Lung (tissue), 11 donors: ENCODE measurements at regions not wholly inside any gene's neighbourhood (a gene's known extent, or its start where the extent isn't known, plus 50 kb on each side); places are given as distances from the start of the nearest gene placed in this dataset.
A peak's percentile ranks its signal among the peaks of the same experiment; 100 is the strongest.

ENCODE experiments used
- ATAC-seq: fragments of 200-7000 bp; cut with Tn5 transposase; one replicate; pipeline ENCODE4 v1.9.1; 2020; ENCODE audit warnings: moderate number of reproducible peaks; ENCODE audit not compliant: insufficient read depth, low FRiP score
- DNase-seq, 3 donors: peaks; one replicate each; pipeline ENCODE4 v3.0.0-alpha.2; 2013 to 2017
- H3K27ac ChIP-seq, 2 donors: one replicate each; pipeline ENCODE4 v1.5.1; 2013; ENCODE audit warnings: mild to moderate bottlenecking in 2 of 2, moderate library complexity in 2 of 2, control low read depth in 1 of 2, inconsistent platforms in 1 of 2, low read depth in 1 of 2, low read length in 1 of 2
- H3K27me3 ChIP-seq, 3 donors: one replicate each; pipeline ENCODE4 v1.5.1; 2013; ENCODE audit warnings: low read length in 2 of 3; ENCODE audit not compliant: control insufficient read depth in 3 of 3, insufficient read depth in 3 of 3
- H3K36me3 ChIP-seq, 4 donors: one replicate each; pipeline ENCODE4 v1.5.1; 2013; ENCODE audit warnings: low read length in 4 of 4, mild to moderate bottlenecking in 1 of 4, moderate library complexity in 1 of 4; ENCODE audit not compliant: control insufficient read depth in 4 of 4, insufficient read depth in 4 of 4
- H3K4me1 ChIP-seq, 5 donors: one replicate each; pipeline ENCODE4 v1.5.1; 2013; ENCODE audit warnings: low read length in 5 of 5, mild to moderate bottlenecking in 2 of 5, moderate library complexity in 1 of 5; ENCODE audit not compliant: control insufficient read depth in 5 of 5, insufficient read depth in 5 of 5
- H3K4me3 ChIP-seq: one replicate; pipeline ENCODE4 v1.5.1; 2013; ENCODE audit warnings: mild to moderate bottlenecking, control low read depth, moderate library complexity
- H3K9ac ChIP-seq, 2 donors: one replicate each; pipeline ENCODE4 v1.5.1; 2013; ENCODE audit warnings: low read length in 2 of 2, control low read depth in 1 of 2; ENCODE audit not compliant: insufficient read depth in 1 of 2
- H3K9me3 ChIP-seq, 4 donors: one replicate each; pipeline ENCODE4 v1.5.1; 2013; ENCODE audit warnings: low read length in 3 of 4, mild to moderate bottlenecking in 1 of 4, moderate library complexity in 1 of 4; ENCODE audit not compliant: control insufficient read depth in 4 of 4, insufficient read depth in 3 of 4
- WGBS, 2 donors: extraction: QIAGEN DNeasy Blood & Tissue Kit; methylation state at CpG; one replicate each; pipeline ENCODE4 v1.1.7; 2013; 5-methylcytosine and 5-hydroxymethylcytosine counted together
- TF ChIP-seq, protein P1 (sequence below): IDR thresholded peaks from 2 replicates; pipeline ENCODE4 v1.5.1; 2012; ENCODE audit warnings: mild to moderate bottlenecking; ENCODE audit errors: control extremely low read depth, extremely low read depth
- donor health status: control.
- donor health status: control.
- donor health status: Bipolar disorder and iron deficiency.
- donor health status: healthy.
- donor health status: DM: yes; HTN: yes; CAD: no.

DNA sequence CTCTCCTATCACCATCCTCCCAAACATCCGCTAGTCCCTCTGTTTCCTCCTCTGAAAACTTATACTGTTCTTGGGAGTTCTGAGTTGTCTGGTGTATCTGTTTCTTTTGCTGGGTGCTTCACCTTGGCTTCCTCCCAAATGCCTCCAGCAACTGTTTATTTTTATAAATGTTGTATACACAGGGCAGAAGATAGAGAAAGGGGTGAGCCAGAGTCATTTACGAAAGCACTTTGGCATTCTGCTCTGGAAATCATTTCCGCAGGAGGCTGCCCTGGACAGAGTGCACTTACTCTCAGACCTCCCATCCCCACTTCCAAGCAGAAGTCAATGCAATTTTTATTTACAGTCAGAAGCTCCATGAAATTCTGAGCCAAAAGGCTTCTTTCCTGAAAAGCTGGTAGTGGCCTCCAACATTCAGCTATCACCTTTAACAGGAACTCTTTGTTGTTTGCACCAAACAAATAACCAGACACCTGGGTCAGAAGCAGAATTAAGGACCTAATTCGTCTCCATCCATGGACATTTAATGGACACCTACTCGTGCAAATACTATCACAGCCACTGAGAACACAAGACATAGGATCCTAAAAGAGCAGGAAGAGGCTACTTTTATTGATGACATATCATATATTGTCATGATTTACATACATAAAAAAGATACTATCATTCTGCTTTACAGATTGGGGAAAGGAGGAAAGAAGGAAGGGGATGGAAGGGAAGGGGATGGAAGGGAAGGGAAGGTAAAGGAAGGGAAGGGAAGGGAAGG is 229.5 kb upstream of the PAPPA start:
- ATAC-seq, result peak; percentile 34
- DNase-seq, result peak; percentile 75 to 93 (median 92)

DNA sequence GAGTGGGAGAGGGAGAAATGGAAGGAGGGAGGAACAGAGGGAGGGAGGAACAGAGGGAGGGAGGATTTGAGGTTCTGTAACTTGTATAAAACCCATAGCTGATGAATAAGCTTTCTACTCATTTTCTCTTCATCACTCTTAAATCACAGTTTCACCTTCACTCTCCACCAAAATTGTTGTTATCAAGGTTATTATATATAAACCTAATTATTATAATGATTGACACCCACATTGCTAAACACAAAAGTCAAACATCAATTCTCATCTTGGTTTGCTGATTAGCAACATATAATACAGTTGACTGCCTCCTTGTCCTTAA is 229.0 kb upstream of the PAPPA start:
- TF ChIP-seq, protein P1, sequence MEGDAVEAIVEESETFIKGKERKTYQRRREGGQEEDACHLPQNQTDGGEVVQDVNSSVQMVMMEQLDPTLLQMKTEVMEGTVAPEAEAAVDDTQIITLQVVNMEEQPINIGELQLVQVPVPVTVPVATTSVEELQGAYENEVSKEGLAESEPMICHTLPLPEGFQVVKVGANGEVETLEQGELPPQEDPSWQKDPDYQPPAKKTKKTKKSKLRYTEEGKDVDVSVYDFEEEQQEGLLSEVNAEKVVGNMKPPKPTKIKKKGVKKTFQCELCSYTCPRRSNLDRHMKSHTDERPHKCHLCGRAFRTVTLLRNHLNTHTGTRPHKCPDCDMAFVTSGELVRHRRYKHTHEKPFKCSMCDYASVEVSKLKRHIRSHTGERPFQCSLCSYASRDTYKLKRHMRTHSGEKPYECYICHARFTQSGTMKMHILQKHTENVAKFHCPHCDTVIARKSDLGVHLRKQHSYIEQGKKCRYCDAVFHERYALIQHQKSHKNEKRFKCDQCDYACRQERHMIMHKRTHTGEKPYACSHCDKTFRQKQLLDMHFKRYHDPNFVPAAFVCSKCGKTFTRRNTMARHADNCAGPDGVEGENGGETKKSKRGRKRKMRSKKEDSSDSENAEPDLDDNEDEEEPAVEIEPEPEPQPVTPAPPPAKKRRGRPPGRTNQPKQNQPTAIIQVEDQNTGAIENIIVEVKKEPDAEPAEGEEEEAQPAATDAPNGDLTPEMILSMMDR, result no peak
- H3K9ac ChIP-seq, result no peak overlapping the region
- no peaks in the 10 kb centered on the region for H3K9me3 ChIP-seq
- peak overlapping the region in 1 of 2 donors; percentile 87 for H3K27ac ChIP-seq
- ATAC-seq (no peak), DNase-seq (no peak)
- H3K4me1 ChIP-seq, result peaks cover 0 to 14% (median 5%) of the 10 kb centered on the region in 5 donors
- H3K27me3 ChIP-seq, result no peaks in the 10 kb centered on the region
- no peaks in the 10 kb centered on the region for H3K36me3 ChIP-seq
- H3K4me3 ChIP-seq, result no peak overlapping the region

More for the DNA sequence above, 229.5 kb upstream of the PAPPA start:
- 61 to 62% methylated on average over 5 of the region's 5 CpGs for whole genome bisulfite sequencing, 2 donors
- Histone ChIP-seq H3K36me3 (no peaks in the 10 kb centered on the region), H3K4me1 (peaks cover 0 to 14% (median 5%) of the 10 kb centered on the region in 5 donors), H3K9ac (no peak overlapping the region), H3K4me3 (no peak overlapping the region), H3K27ac (peak overlapping the region in 1 of 2 donors; percentile 87), H3K27me3 (no peaks in the 10 kb centered on the region), H3K9me3 (no peaks in the 10 kb centered on the region)
- TF ChIP-seq, protein P1, result no peak

DNA sequence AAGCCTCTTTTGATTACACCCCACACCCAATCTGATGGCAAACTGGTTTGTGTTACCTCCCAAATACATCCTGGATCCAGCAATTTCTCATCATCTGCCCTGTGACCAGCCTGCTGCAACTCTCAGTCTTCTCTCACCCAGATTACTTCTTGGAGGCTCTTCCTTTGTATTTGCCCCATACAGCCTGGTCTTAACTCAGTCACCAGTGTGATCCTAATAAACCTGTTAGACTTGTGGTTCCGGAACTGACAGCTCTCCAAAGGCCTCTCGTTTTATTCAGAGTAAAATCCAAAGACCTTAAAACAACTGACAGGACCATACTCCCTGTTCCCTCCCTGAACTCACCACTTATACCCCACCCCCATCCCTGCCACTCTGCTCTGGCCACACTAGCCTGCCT is 228.2 kb upstream of the PAPPA start:
- 43 to 46% methylated on average over 2 of the region's 2 CpGs for WGBS, 2 donors
- no peak overlapping the region for H3K9ac ChIP-seq
- no peak overlapping the region for H3K27ac ChIP-seq
- TF ChIP-seq, protein P1, result no peak
- no peak overlapping the region for H3K4me3 ChIP-seq
- DNase-seq, result no peak
- ATAC-seq, result no peak
- H3K36me3 ChIP-seq, result no peaks in the 10 kb centered on the region
- no peaks in the 10 kb centered on the region for H3K27me3 ChIP-seq
- no peaks in the 10 kb centered on the region for H3K9me3 ChIP-seq
- peaks cover 0 to 14% (median 5%) of the 10 kb centered on the region in 5 donors for H3K4me1 ChIP-seq

DNA sequence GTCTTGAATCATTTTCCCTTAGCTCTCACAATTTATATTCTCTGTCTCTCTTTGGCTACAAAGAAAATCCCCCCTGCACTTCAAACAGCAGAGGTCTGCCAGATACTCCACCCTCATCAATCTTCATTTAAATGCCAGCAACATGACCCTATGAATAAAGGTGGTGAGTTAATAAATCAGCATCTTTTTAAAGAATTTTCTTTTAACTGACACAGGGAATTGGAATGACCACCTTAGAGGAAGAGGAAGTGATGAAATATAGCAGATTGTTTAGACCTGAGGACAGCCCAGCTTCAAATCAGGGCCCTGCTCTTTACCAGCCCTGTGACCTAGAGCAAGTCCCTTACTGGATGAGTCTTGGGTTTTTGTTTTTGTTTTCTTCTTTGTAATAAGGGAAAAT is 223.1 kb upstream of the PAPPA start:
- Histone ChIP-seq H3K9ac (no peak overlapping the region), H3K27ac (no peak overlapping the region), H3K9me3 (no peaks in the 10 kb centered on the region), H3K36me3 (no peaks in the 10 kb centered on the region), H3K4me1 (no peaks in the 10 kb centered on the region), H3K4me3 (no peak overlapping the region), H3K27me3 (no peaks in the 10 kb centered on the region)
- DNase-seq (no peak), ATAC-seq (no peak)
- TF ChIP-seq, protein P1, result no peak
